SU-DHL-6 (cell line): ENCODE measurements at regions not wholly inside any gene's neighbourhood (a gene's known extent, or its start where the extent isn't known, plus 50 kb on each side); places are given as distances from the start of the nearest gene placed in this dataset.

Experiments
- H2AFZ ChIP-seq: fragments of 200-600 bp; sonication (generic); 2 replicates; pipeline ENCODE4 v1.6.1; 2014; ENCODE audit warnings: low read depth, mild to moderate bottlenecking, moderate library complexity, mixed read lengths, antibody characterized with exemption, low read length; ENCODE audit not compliant: severe bottlenecking
- H3F3A ChIP-seq: fragments of 200-600 bp; shearing (Covaris generic); 2 replicates; pipeline ENCODE4 v1.6.0; 2016; ENCODE audit warnings: antibody characterized with exemption, mild to moderate bottlenecking; ENCODE audit not compliant: insufficient read depth
- H3K27ac ChIP-seq: fragments of 200-600 bp; sonication (generic); 2 replicates; pipeline ENCODE4 v1.5.1; 2016; ENCODE audit warnings: low read depth, mild to moderate bottlenecking, low read length, moderate library complexity, mixed read lengths
- H3K27me3 ChIP-seq: fragments of 200-600 bp; sonication (generic), shearing (Covaris generic); 2 replicates; pipeline ENCODE4 v1.6.0; 2014; ENCODE audit warnings: mild to moderate bottlenecking, low read length
- H3K36me3 ChIP-seq: fragments of 200-600 bp; sonication (generic); 2 replicates; pipeline ENCODE4 v1.6.1; 2014; ENCODE audit warnings: mild to moderate bottlenecking, low read length, mixed read lengths
- H3K4me2 ChIP-seq: fragments of 300-600, 200-600 bp; shearing (Covaris generic), sonication (generic); 2 replicates; pipeline ENCODE4 v1.6.0; 2014; ENCODE audit warnings: low read length, low read depth, mild to moderate bottlenecking; ENCODE audit not compliant: poor library complexity, severe bottlenecking
- H3K4me3 ChIP-seq: fragments of 200-600 bp; sonication (generic); 2 replicates; pipeline ENCODE4 v1.5.1; 2014; ENCODE audit warnings: antibody characterized with exemption, low read length, mild to moderate bottlenecking, mixed read lengths; ENCODE audit not compliant: insufficient read depth, poor library complexity, severe bottlenecking
- H3K79me2 ChIP-seq: fragments of 200-600 bp; sonication (generic); 2 replicates; pipeline ENCODE4 v1.6.1; 2014; ENCODE audit warnings: mild to moderate bottlenecking, low read length, moderate library complexity; ENCODE audit not compliant: insufficient read depth
- H3K9ac ChIP-seq: fragments of 200-600 bp; sonication (generic); 2 replicates; pipeline ENCODE4 v1.7.0; 2014; ENCODE audit warnings: mild to moderate bottlenecking, low read length
- H3K9me2 ChIP-seq: fragments of 200-600 bp; sonication (generic); replicated peaks from 2 replicates; pipeline ENCODE4 v1.6.1; 2014; ENCODE audit warnings: low read length; ENCODE audit not compliant: insufficient read depth
- H3K9me3 ChIP-seq: fragments of 200-600 bp; sonication (generic); 2 replicates; pipeline ENCODE4 v1.6.1; 2014; ENCODE audit warnings: low read length, mixed read lengths; ENCODE audit not compliant: insufficient read depth
- H4K20me1 ChIP-seq: fragments of 200-600 bp; sonication (generic); 2 replicates; pipeline ENCODE4 v1.6.1; 2014; ENCODE audit warnings: low read depth, mild to moderate bottlenecking, antibody characterized with exemption, low read length, moderate library complexity, mixed read lengths
- EZH2phosphoT487 ChIP-seq: fragments of 200-600 bp; sonication (generic), shearing (Covaris generic); conservative IDR thresholded peaks from 2 replicates; pipeline ENCODE4 v1.6.1; 2018; ENCODE audit warnings: mild to moderate bottlenecking, antibody characterized with exemption, low read length, moderate library complexity, mixed read lengths
- TF ChIP-seq, protein P1 (sequence below): fragments of 200-600 bp; sonication (generic); IDR thresholded peaks from one replicate; pipeline ENCODE4 v1.5.1; 2017; ENCODE audit warnings: antibody characterized with exemption, mild to moderate bottlenecking, low read length, moderate library complexity; ENCODE audit not compliant: insufficient read depth, poor library complexity, severe bottlenecking

DNA sequence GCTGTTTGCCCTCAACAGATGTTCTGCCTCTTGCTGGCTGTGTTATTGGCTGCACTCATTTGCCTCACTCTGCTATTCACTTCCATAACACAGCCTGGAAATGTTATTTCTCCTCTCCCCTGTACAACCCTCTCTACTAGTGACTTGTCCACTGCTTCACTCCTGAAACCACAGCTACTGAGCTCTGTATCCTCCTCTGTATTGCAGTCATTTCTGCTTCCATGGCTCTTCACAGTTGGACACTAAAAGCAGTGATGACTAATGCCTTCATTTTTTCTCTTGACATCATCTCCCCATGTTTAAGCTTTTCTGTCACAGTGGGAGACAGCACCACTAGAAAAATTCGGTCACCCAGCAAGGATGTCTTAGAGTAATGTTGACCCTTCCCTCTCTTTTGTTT lies 123.0 kb upstream of the PPP1R2C start:
- Histone ChIP-seq H3K4me2 (no peak overlapping the region), H3K79me2 (no peaks in the 10 kb centered on the region), H3K4me3 (no peak overlapping the region), H3K36me3 (no peaks in the 10 kb centered on the region), H3K9me2 (no peaks in the 10 kb centered on the region), H3K27me3 (no peaks in the 10 kb centered on the region), H3K9me3 (no peaks in the 10 kb centered on the region), H4K20me1 (no peaks in the 10 kb centered on the region), H2AFZ (no peak overlapping the region), H3K27ac (no peak overlapping the region), H3K9ac (no peak overlapping the region), H3F3A (no peaks in the 10 kb centered on the region)
- no peak for TF ChIP-seq EZH2phosphoT487
- TF ChIP-seq, protein P1, sequence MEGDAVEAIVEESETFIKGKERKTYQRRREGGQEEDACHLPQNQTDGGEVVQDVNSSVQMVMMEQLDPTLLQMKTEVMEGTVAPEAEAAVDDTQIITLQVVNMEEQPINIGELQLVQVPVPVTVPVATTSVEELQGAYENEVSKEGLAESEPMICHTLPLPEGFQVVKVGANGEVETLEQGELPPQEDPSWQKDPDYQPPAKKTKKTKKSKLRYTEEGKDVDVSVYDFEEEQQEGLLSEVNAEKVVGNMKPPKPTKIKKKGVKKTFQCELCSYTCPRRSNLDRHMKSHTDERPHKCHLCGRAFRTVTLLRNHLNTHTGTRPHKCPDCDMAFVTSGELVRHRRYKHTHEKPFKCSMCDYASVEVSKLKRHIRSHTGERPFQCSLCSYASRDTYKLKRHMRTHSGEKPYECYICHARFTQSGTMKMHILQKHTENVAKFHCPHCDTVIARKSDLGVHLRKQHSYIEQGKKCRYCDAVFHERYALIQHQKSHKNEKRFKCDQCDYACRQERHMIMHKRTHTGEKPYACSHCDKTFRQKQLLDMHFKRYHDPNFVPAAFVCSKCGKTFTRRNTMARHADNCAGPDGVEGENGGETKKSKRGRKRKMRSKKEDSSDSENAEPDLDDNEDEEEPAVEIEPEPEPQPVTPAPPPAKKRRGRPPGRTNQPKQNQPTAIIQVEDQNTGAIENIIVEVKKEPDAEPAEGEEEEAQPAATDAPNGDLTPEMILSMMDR: no peak

- Histone ChIP-seq H3K9me2 (no peaks in the 10 kb centered on the region), H3K4me2 (no peak overlapping the region), H3K27ac (no peak overlapping the region), H4K20me1 (no peaks in the 10 kb centered on the region), H3K79me2 (no peaks in the 10 kb centered on the region), H2AFZ (no peak overlapping the region), H3K27me3 (no peaks in the 10 kb centered on the region), H3F3A (no peaks in the 10 kb centered on the region), H3K9me3 (no peaks in the 10 kb centered on the region), H3K36me3 (no peaks in the 10 kb centered on the region), H3K9ac (no peak overlapping the region), H3K4me3 (no peak overlapping the region)
- TF ChIP-seq EZH2phosphoT487: no peak
- TF ChIP-seq, protein P1: no peak
Observed at GRCh38 chrX:42902513-42902912, 124.5 kb upstream of the PPP1R2C start.

DNA sequence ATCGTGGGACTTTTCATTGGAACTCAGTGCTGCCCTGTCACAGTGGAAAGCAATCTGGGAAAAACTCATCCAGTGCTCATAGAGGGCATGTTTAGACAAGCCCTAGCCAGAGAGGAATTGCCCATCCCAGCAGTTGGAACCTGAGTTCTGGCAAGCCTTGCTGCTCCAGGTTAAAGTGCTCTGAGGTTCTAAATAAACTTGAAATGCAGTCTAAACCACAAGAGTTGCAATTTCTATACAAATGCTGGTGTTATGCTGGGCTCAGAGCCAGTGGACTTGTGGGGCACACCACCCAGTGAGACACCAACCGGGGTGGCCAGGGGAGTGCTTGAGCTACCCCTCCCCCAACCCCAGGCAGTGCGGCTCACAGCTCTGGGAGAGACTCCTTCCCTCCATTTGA lies 142.8 kb upstream of the PPP1R2C start:
- Histone ChIP-seq H2AFZ (no peak overlapping the region), H3K4me2 (no peak overlapping the region), H3K9ac (no peak overlapping the region), H4K20me1 (no peaks in the 10 kb centered on the region), H3K9me2 (no peaks in the 10 kb centered on the region), H3F3A (no peaks in the 10 kb centered on the region), H3K9me3 (no peaks in the 10 kb centered on the region), H3K27ac (no peak overlapping the region), H3K79me2 (no peaks in the 10 kb centered on the region), H3K27me3 (no peaks in the 10 kb centered on the region), H3K36me3 (no peaks in the 10 kb centered on the region), H3K4me3 (no peak overlapping the region)
- TF ChIP-seq, protein P1: no peak
- no peak for TF ChIP-seq EZH2phosphoT487

GRCh38 chrX:42930071-42930470 lies 152.1 kb upstream of the PPP1R2C start:
- H3K9ac ChIP-seq: no peak overlapping the region
- H3K9me2 ChIP-seq: no peaks in the 10 kb centered on the region
- H3K79me2 ChIP-seq: no peaks in the 10 kb centered on the region
- no peaks in the 10 kb centered on the region for H4K20me1 ChIP-seq
- H2AFZ ChIP-seq: no peak overlapping the region
- H3K27ac ChIP-seq: no peak overlapping the region
- TF ChIP-seq, protein P1: no peak
- no peak for TF ChIP-seq EZH2phosphoT487
- H3K36me3 ChIP-seq: no peaks in the 10 kb centered on the region
- H3K4me2 ChIP-seq: no peak overlapping the region
- no peak overlapping the region for H3K4me3 ChIP-seq
- no peaks in the 10 kb centered on the region for H3K27me3 ChIP-seq
- H3K9me3 ChIP-seq: no peaks in the 10 kb centered on the region
- H3F3A ChIP-seq: no peaks in the 10 kb centered on the region
